MM.1S (cell line): ENCODE measurements at regions not wholly inside any gene's neighbourhood (a gene's known extent, or its start where the extent isn't known, plus 50 kb on each side); places are given as distances from the start of the nearest gene placed in this dataset.

Source experiments
- DNase-seq: peaks from one replicate; pipeline ENCODE4 v3.0.0-alpha.2; 2015
- H2AFZ ChIP-seq: fragments of 300-600 bp; sonication (generic); 2 replicates; pipeline ENCODE4 v1.6.0; 2016; ENCODE audit warnings: antibody characterized with exemption, low read length
- H3F3A ChIP-seq: fragments of 300-600 bp; sonication (generic); 2 replicates; pipeline ENCODE4 v1.6.1; 2016; ENCODE audit warnings: mild to moderate bottlenecking, antibody characterized with exemption, low read length, moderate library complexity, mixed read lengths; ENCODE audit not compliant: insufficient read depth
- H3K27ac ChIP-seq: fragments of 300-600 bp; sonication (generic); 2 replicates; pipeline ENCODE4 v1.5.1; 2016; ENCODE audit warnings: mild to moderate bottlenecking, low read length
- H3K27me3 ChIP-seq: fragments of 300-600 bp; sonication (generic); replicated peaks from 2 replicates; pipeline ENCODE4 v1.6.0; 2016; ENCODE audit warnings: low read length; ENCODE audit not compliant: insufficient read depth
- H3K36me3 ChIP-seq: fragments of 300-600 bp; sonication (generic); replicated peaks from 2 replicates; pipeline ENCODE4 v1.6.1; 2016; ENCODE audit warnings: mild to moderate bottlenecking, low read length, mixed read lengths; ENCODE audit not compliant: insufficient read depth
- H3K4me1 ChIP-seq: fragments of 300-600 bp; sonication (generic); 2 replicates; pipeline ENCODE4 v1.6.1; 2016; ENCODE audit warnings: low read length, mixed read lengths
- H3K4me2 ChIP-seq: fragments of 300-600 bp; sonication (generic); 2 replicates; pipeline ENCODE4 v1.6.0; 2016; ENCODE audit warnings: low read depth, low read length
- H3K4me3 ChIP-seq: fragments of 300-600 bp; sonication (generic); 2 replicates; pipeline ENCODE4 v1.5.1; 2016; ENCODE audit warnings: low read length, mixed read lengths
- H3K79me2 ChIP-seq: fragments of 300-600 bp; sonication (generic); 2 replicates; pipeline ENCODE4 v1.6.1; 2016; ENCODE audit warnings: mixed run types, low read length, mixed read lengths
- H3K9ac ChIP-seq: fragments of 300-600 bp; sonication (generic); 2 replicates; pipeline ENCODE4 v1.6.1; 2016; ENCODE audit warnings: low read length, mixed read lengths
- H3K9me2 ChIP-seq: fragments of 300-600 bp; sonication (generic); replicated peaks from 2 replicates; pipeline ENCODE4 v1.6.1; 2016; ENCODE audit warnings: mild to moderate bottlenecking, low read length, mixed read lengths; ENCODE audit not compliant: insufficient read depth
- H3K9me3 ChIP-seq: fragments of 300-600 bp; sonication (generic); replicated peaks from 2 replicates; pipeline ENCODE4 v1.6.1; 2016; ENCODE audit warnings: mild to moderate bottlenecking, low read length, mixed read lengths; ENCODE audit not compliant: insufficient read depth
- H4K20me1 ChIP-seq: fragments of 300-600 bp; sonication (generic); 2 replicates; pipeline ENCODE4 v1.6.1; 2016; ENCODE audit warnings: mild to moderate bottlenecking, low read length, moderate library complexity, mixed read lengths; ENCODE audit not compliant: insufficient read depth
- EZH2 ChIP-seq: fragments of 300-600 bp; sonication (generic); optimal IDR thresholded peaks from 2 replicates; pipeline ENCODE3; 2017; ENCODE audit warnings: low read depth, mild to moderate bottlenecking, antibody characterized with exemption, low read length, mixed read lengths
- EZH2phosphoT487 ChIP-seq: fragments of 300-600 bp; sonication (generic); IDR thresholded peaks from 2 replicates; pipeline ENCODE4 v1.6.1; 2018; ENCODE audit warnings: antibody characterized with exemption, low read length
- TF ChIP-seq, protein P1 (sequence below): fragments of 300-600 bp; sonication (generic); IDR thresholded peaks from 2 replicates; pipeline ENCODE4 v1.5.1; 2016; ENCODE audit warnings: antibody characterized with exemption, low read length, mixed read lengths

DNA sequence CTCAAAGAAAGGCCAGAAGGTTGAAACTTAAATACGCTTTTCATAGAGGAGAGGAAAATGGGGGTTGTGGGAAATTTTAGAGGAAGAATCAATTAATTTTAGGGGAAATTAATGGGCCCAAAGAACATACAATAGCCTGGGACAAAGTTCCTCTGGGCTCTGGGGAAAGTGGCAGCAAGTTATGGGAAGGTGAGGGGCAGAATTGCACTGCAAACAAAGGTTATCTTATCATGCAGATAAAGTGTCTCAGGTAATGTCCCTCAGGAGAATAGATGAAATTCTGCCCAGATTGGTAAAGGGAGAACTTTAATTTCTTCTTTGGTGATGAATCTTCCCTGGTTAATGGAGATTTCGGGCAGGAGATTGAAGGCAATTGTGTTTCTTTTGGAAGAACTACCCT lies 326.1 kb upstream of the SLC24A2 start:
- H3K9me3 ChIP-seq = no peaks in the 10 kb centered on the region
- no peak for DNase-seq
- H3K9me2 ChIP-seq = no peaks in the 10 kb centered on the region
- H3K9ac ChIP-seq = no peak overlapping the region
- H3K27me3 ChIP-seq = no peaks in the 10 kb centered on the region
- no peaks in the 10 kb centered on the region for H3K79me2 ChIP-seq
- no peak overlapping the region for H3K4me2 ChIP-seq
- H3K4me3 ChIP-seq = no peak overlapping the region
- H2AFZ ChIP-seq = no peak overlapping the region
- no peaks in the 10 kb centered on the region for H3K36me3 ChIP-seq
- no peaks in the 10 kb centered on the region for H3F3A ChIP-seq
- H3K27ac ChIP-seq = no peak overlapping the region
- H4K20me1 ChIP-seq = no peaks in the 10 kb centered on the region
- TF ChIP-seq EZH2 = no peak
- no peaks in the 10 kb centered on the region for H3K4me1 ChIP-seq

DNA sequence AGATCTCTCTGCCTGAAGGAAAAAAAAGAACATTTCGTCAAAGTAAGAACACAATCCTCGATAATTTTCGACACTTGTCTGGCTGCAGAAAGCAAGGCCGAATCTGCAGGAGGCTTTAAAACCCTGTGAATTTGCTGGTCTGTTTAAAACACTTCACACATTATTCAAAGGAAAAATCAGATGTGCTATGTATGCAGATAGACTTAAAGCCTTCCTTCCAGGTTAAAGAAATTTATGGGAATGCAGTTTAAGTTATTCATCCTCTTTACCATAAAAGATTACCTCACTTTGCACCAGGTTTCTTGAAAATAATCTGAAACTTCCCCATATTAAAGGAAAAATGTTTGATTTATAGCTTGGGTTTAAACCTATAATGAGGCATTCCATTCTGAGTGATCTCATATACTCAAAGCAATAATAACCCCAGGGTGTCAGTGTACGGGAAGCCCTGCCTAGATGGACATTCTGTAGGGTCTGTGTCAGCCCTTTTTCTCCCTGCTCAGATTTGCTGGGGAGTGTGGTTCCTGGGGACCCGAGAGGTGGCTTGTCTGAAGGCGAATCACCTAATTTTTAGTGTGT lies 323.5 kb upstream of the SLC24A2 start:
- Histone ChIP-seq H3K9me3 (no peaks in the 10 kb centered on the region), H3K36me3 (no peaks in the 10 kb centered on the region)

DNA sequence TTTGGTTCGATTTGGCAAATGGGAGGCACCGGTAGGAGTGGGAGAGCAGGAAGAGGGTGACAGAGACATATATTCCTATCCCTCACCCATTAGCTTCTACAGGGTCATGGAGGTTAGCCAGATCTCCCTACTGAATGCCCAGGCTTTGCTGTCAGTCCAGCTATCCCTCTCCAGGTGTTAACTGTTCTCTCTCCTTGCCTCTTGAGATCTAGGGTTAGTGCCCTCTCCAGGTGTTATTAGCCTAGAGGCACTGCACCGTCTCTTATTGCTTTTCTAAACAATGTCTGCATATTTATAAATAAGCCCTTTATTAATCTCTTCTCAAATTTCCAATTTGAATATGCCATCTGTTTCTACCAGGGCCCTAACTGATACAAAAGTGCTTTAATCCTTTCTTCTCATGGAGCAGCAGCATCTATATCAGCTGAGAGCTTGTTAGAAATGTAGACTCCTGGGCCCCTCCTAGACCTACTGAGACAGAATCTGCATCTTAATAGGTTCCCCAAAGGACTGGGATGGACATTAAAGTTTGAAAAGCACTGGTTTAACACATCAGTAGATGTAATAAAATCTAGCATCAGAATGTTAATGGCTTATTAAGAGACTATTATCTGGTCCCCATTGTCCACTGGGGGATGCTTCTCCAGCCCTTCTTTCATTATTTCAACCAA lies 322.5 kb upstream of the SLC24A2 start:
- H3K4me3 ChIP-seq = no peak overlapping the region
- H3K9me3 ChIP-seq = no peaks in the 10 kb centered on the region
- H3K27ac ChIP-seq = no peak overlapping the region
- H2AFZ ChIP-seq = no peak overlapping the region
- DNase-seq = no peak
- no peak for TF ChIP-seq EZH2phosphoT487
- TF ChIP-seq, protein P1, sequence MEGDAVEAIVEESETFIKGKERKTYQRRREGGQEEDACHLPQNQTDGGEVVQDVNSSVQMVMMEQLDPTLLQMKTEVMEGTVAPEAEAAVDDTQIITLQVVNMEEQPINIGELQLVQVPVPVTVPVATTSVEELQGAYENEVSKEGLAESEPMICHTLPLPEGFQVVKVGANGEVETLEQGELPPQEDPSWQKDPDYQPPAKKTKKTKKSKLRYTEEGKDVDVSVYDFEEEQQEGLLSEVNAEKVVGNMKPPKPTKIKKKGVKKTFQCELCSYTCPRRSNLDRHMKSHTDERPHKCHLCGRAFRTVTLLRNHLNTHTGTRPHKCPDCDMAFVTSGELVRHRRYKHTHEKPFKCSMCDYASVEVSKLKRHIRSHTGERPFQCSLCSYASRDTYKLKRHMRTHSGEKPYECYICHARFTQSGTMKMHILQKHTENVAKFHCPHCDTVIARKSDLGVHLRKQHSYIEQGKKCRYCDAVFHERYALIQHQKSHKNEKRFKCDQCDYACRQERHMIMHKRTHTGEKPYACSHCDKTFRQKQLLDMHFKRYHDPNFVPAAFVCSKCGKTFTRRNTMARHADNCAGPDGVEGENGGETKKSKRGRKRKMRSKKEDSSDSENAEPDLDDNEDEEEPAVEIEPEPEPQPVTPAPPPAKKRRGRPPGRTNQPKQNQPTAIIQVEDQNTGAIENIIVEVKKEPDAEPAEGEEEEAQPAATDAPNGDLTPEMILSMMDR = no peak
- TF ChIP-seq EZH2 = no peak
- H3K9ac ChIP-seq = no peak overlapping the region
- no peaks in the 10 kb centered on the region for H3K36me3 ChIP-seq
- H3K79me2 ChIP-seq = no peaks in the 10 kb centered on the region
- H4K20me1 ChIP-seq = no peaks in the 10 kb centered on the region
- no peaks in the 10 kb centered on the region for H3F3A ChIP-seq
- H3K4me1 ChIP-seq = no peaks in the 10 kb centered on the region
- H3K4me2 ChIP-seq = no peak overlapping the region
- no peaks in the 10 kb centered on the region for H3K9me2 ChIP-seq
- H3K27me3 ChIP-seq = no peaks in the 10 kb centered on the region

More for the DNA sequence above, 323.5 kb upstream of the SLC24A2 start:
- no peaks in the 10 kb centered on the region for H3K79me2 ChIP-seq
- H3K4me2 ChIP-seq = no peak overlapping the region
- H3K27me3 ChIP-seq = no peaks in the 10 kb centered on the region
- DNase-seq = no peak
- H4K20me1 ChIP-seq = no peaks in the 10 kb centered on the region
- no peak overlapping the region for H3K9ac ChIP-seq
- no peaks in the 10 kb centered on the region for H3F3A ChIP-seq
- no peak overlapping the region for H3K27ac ChIP-seq
- TF ChIP-seq EZH2 (no peak), EZH2phosphoT487 (no peak)
- TF ChIP-seq, protein P1 = no peak
- H2AFZ ChIP-seq = no peak overlapping the region
- H3K9me2 ChIP-seq = no peaks in the 10 kb centered on the region
- H3K4me3 ChIP-seq = no peak overlapping the region
- no peaks in the 10 kb centered on the region for H3K4me1 ChIP-seq

DNA sequence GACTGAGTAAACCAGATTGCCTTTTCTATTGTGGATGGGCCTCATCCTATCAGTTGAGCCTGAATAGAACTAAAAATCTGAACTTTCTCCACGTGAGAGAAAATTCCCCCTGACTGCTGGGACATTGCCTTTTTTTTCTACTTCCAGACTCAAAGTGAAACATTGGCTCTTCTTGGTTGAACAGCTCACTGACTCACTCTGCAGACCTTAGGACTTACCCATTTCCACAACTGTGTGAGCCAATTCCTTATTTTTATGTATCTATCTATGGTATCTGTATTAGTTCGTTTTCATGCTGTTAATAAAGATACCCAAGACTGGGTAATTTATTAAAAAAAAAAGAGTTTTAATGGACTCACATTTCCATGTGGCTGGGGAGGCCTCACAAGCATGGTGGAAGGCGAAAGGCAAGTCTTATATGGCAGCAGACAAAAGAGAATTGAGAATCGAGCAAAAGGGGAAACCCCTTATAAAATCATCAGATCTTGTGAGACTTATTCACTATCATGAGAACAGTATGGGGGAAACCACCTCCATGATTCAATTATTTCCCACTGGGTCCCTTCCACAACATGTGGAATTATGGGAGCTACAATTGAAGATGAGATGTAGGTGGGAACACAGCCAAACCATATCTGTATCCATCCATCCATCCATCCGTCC lies 306.7 kb upstream of the SLC24A2 start:
- TF ChIP-seq, protein P1 = no peak
- no peak for TF ChIP-seq EZH2
- no peaks in the 10 kb centered on the region for H3K9me3 ChIP-seq
- H3K27me3 ChIP-seq = no peaks in the 10 kb centered on the region
- H3K9me2 ChIP-seq = no peaks in the 10 kb centered on the region
- no peak overlapping the region for H3K27ac ChIP-seq
- H2AFZ ChIP-seq = no peak overlapping the region
- no peaks in the 10 kb centered on the region for H3F3A ChIP-seq
- H3K79me2 ChIP-seq = no peaks in the 10 kb centered on the region
- no peaks in the 10 kb centered on the region for H3K4me1 ChIP-seq
- no peak for DNase-seq
- H3K9ac ChIP-seq = no peak overlapping the region
- no peaks in the 10 kb centered on the region for H3K36me3 ChIP-seq
- no peak overlapping the region for H3K4me3 ChIP-seq
- H3K4me2 ChIP-seq = no peak overlapping the region
- H4K20me1 ChIP-seq = no peaks in the 10 kb centered on the region
